Liver (tissue), 7 donors: ENCODE measurements at regions not wholly inside any gene's neighbourhood (a gene's known extent, or its start where the extent isn't known, plus 50 kb on each side); places are given as distances from the start of the nearest gene placed in this dataset.

Experiments used
- DNase-seq: peaks from one replicate; pipeline ENCODE4 v3.0.0-alpha.2; 2017; ENCODE audit warnings: low spot score
- H3K27ac ChIP-seq, 2 donors: one replicate each; pipeline ENCODE4 v1.7.0; 2013; ENCODE audit warnings: inconsistent platforms in 2 of 2, low read length in 2 of 2, control low read depth in 1 of 2, low read depth in 1 of 2, mild to moderate bottlenecking in 1 of 2
- H3K27me3 ChIP-seq, 4 donors: one replicate each; pipeline versions ENCODE4 v1.6.1 to v1.7.0; 2013; ENCODE audit warnings: low read length in 3 of 4, inconsistent platforms in 1 of 4, mild to moderate bottlenecking in 1 of 4, moderate library complexity in 1 of 4; ENCODE audit not compliant: control insufficient read depth in 4 of 4, insufficient read depth in 4 of 4
- H3K36me3 ChIP-seq, 4 donors: one replicate each; pipeline versions ENCODE4 v1.6.1 to v1.7.0; 2013; ENCODE audit warnings: low read length in 3 of 4, mild to moderate bottlenecking in 3 of 4, low read depth in 1 of 4, moderate library complexity in 1 of 4; ENCODE audit not compliant: control insufficient read depth in 4 of 4, insufficient read depth in 3 of 4
- H3K4me1 ChIP-seq, 4 donors: one replicate each; pipeline versions ENCODE4 v1.6.1 to v1.7.0; 2013; ENCODE audit warnings: low read length in 3 of 4, mild to moderate bottlenecking in 3 of 4, moderate library complexity in 1 of 4; ENCODE audit not compliant: control insufficient read depth in 4 of 4, insufficient read depth in 4 of 4
- H3K4me3 ChIP-seq, 3 donors: one replicate each; pipeline versions ENCODE4 v1.6.1 to v1.7.0; 2013; ENCODE audit warnings: low read length in 3 of 3, control low read depth in 1 of 3, low read depth in 1 of 3, mild to moderate bottlenecking in 1 of 3
- H3K9ac ChIP-seq, 2 donors: one replicate each; pipeline ENCODE4 v1.7.0; 2013; ENCODE audit warnings: low read length in 2 of 2, mild to moderate bottlenecking in 2 of 2, moderate library complexity in 2 of 2, control low read depth in 1 of 2, low read depth in 1 of 2
- H3K9me3 ChIP-seq, 4 donors: one replicate each; pipeline versions ENCODE4 v1.6.1 to v1.7.0; 2013; ENCODE audit warnings: low read length in 3 of 4; ENCODE audit not compliant: control insufficient read depth in 4 of 4
- ATF3 ChIP-seq: IDR thresholded peaks from 2 replicates; pipeline ENCODE4 v1.6.1; 2016; ENCODE audit warnings: antibody characterized with exemption
- CTCF ChIP-seq: fragments of 150-350 bp; IDR thresholded peaks from 2 replicates; pipeline ENCODE4 v1.5.1; 2017; ENCODE audit warnings: improper control_type of control experiment, low read depth, low read length; ENCODE audit not compliant: missing input control
- EGR1 ChIP-seq, 2 donors: IDR thresholded peaks; 2 replicates each; pipeline ENCODE4 v1.6.1; 2016 to 2018; ENCODE audit warnings: antibody characterized with exemption in 2 of 2, low read depth in 2 of 2
- FOXA1 ChIP-seq: IDR thresholded peaks from 2 replicates; pipeline ENCODE4 v1.6.1; 2016; ENCODE audit warnings: antibody characterized with exemption
- GABPA ChIP-seq, 2 donors: IDR thresholded peaks in 1 of 2; conservative IDR thresholded peaks in 1 of 2; 2 replicates each; pipeline ENCODE4 v1.6.1; 2016; ENCODE audit warnings: antibody characterized with exemption in 2 of 2, mild to moderate bottlenecking in 1 of 2, moderate library complexity in 1 of 2
- HNF4A ChIP-seq, 2 donors: conservative IDR thresholded peaks; 2 replicates each; pipeline ENCODE4 v1.6.1; 2016; ENCODE audit warnings: antibody characterized with exemption in 2 of 2, mild to moderate bottlenecking in 2 of 2
- HNF4G ChIP-seq: IDR thresholded peaks from 2 replicates; pipeline ENCODE4 v1.6.1; 2016; ENCODE audit warnings: antibody characterized with exemption
- JUND ChIP-seq, 2 donors: IDR thresholded peaks; 2 replicates each; pipeline ENCODE4 v1.6.1; 2016; ENCODE audit warnings: antibody characterized with exemption in 2 of 2
- MAX ChIP-seq: IDR thresholded peaks from 2 replicates; pipeline ENCODE4 v1.6.1; 2016; ENCODE audit warnings: antibody characterized with exemption
- REST ChIP-seq: IDR thresholded peaks from 2 replicates; pipeline ENCODE4 v1.6.1; 2016; ENCODE audit warnings: antibody characterized with exemption, mild to moderate bottlenecking
- RXRA ChIP-seq, 2 donors: IDR thresholded peaks; 2 replicates each; pipeline ENCODE4 v1.6.1; 2017 to 2018; ENCODE audit warnings: antibody characterized with exemption in 2 of 2, mild to moderate bottlenecking in 1 of 2
- SP1 ChIP-seq: IDR thresholded peaks from 2 replicates; pipeline ENCODE4 v1.6.1; 2018; ENCODE audit warnings: antibody characterized with exemption, mild to moderate bottlenecking
- TAF1 ChIP-seq: conservative IDR thresholded peaks from 2 replicates; pipeline ENCODE4 v1.6.1; 2016; ENCODE audit warnings: antibody characterized with exemption, mild to moderate bottlenecking
- donor health status: healthy.
- donor health status: healthy.
- donor health status: healthy.
- donor health status: healthy.

- no peak for TF ChIP-seq REST
Measured at GRCh38 chr6:67736816-67737215, 898.3 kb upstream of the ADGRB3 start (continued).

- DNase-seq, result no peak
- Histone ChIP-seq H3K27me3 (peaks cover 0 to 2% (median 0%) of the 10 kb centered on the region in 4 donors), H3K27ac (no peak overlapping the region), H3K9me3 (no peaks in the 10 kb centered on the region), H3K9ac (no peak overlapping the region), H3K4me1 (no peaks in the 10 kb centered on the region), H3K36me3 (no peaks in the 10 kb centered on the region), H3K4me3 (no peak overlapping the region)
- TF ChIP-seq SP1 (no peak), TAF1 (no peak), EGR1 (IDR thresholded peaks at IDR 0.05; ENCODE audit: low read depth in 2 of 2) (no peak), HNF4A (conservative IDR thresholded peaks at IDR 0.05) (no peak), CTCF (no peak), HNF4G (no peak), RXRA (IDR thresholded peaks at IDR 0.05) (no peak), ATF3 (no peak), MAX (no peak), GABPA (IDR thresholded peaks at IDR 0.05 in 1 of 2, conservative IDR thresholded peaks at IDR 0.05 in 1 of 2) (no peak), FOXA1 (no peak), REST (no peak), JUND (IDR thresholded peaks at IDR 0.05) (no peak)
Measured at GRCh38 chr6:67736161-67736560, 898.9 kb upstream of the ADGRB3 start.
